Cerebellar nuclear complex (tissue), 1 donor: ENCODE measurements at regions not wholly inside any gene's neighbourhood (a gene's known extent, or its start where the extent isn't known, plus 50 kb on each side); places are given as distances from the start of the nearest gene placed in this dataset.
"Not testable (repeated sequence)": the region's sequence is repeated elsewhere in the genome, so short reads cannot be mapped to it uniquely, and the experiment has no call there.

Source experiments
- DNase-seq, 2 experiments: peaks; one replicate each; lab custom pipeline; 2025; lab: John Stamatoyannopoulos, UW

- not testable (repeated sequence) for DNase-seq
Observed at GRCh38 chr5:96171973-96172372, 210.3 kb upstream of the ELL2 start.

GRCh38 chr5:96170481-96171125 is 209.0 kb upstream of the ELL2 start:
- DNase-seq = not testable (repeated sequence)

- not testable (repeated sequence) for DNase-seq
Observed at GRCh38 chr5:96168833-96169232, 207.2 kb upstream of the ELL2 start.

- no peak for DNase-seq
Observed at GRCh38 chr5:96159043-96159442, 197.4 kb upstream of the ELL2 start.

- DNase-seq = no peak
Observed at GRCh38 chr5:96157841-96158291, 196.2 kb upstream of the ELL2 start.

GRCh38 chr5:96157077-96157780 is 195.6 kb upstream of the ELL2 start:
- no peak for DNase-seq

- no peak for DNase-seq
Observed at GRCh38 chr5:96155147-96155546, 193.5 kb upstream of the ELL2 start.

GRCh38 chr5:96151891-96152290 is 190.2 kb upstream of the ELL2 start:
- DNase-seq = no peak

GRCh38 chr5:96150007-96150406 is 188.4 kb upstream of the ELL2 start:
- no peak for DNase-seq

GRCh38 chr5:96149546-96149945 is 187.9 kb upstream of the ELL2 start:
- DNase-seq = no peak

- no peak for DNase-seq
Observed at GRCh38 chr5:96149021-96149420, 187.4 kb upstream of the ELL2 start.

- no peak for DNase-seq
Observed at GRCh38 chr5:96148376-96148775, 186.7 kb upstream of the ELL2 start.

- DNase-seq = no peak
Observed at GRCh38 chr5:96147866-96148265, 186.2 kb upstream of the ELL2 start.

- no peak for DNase-seq
Observed at GRCh38 chr5:96146675-96147074, 185.0 kb upstream of the ELL2 start.

- DNase-seq = no peak
Observed at GRCh38 chr5:96144289-96144688, 182.6 kb upstream of the ELL2 start.

GRCh38 chr5:96143450-96143849 is 181.8 kb upstream of the ELL2 start:
- no peak for DNase-seq

GRCh38 chr5:96142786-96143434 is 181.3 kb upstream of the ELL2 start:
- no peak for DNase-seq

- no peak for DNase-seq
Observed at GRCh38 chr5:96142184-96142781, 180.6 kb upstream of the ELL2 start.

- no peak for DNase-seq
Observed at GRCh38 chr5:96141749-96142148, 180.1 kb upstream of the ELL2 start.

- DNase-seq = no peak
Observed at GRCh38 chr5:96140496-96140895, 178.8 kb upstream of the ELL2 start.

- DNase-seq = no peak
Observed at GRCh38 chr5:96140084-96140483, 178.4 kb upstream of the ELL2 start.

- no peak for DNase-seq
Observed at GRCh38 chr5:96134886-96135285, 173.2 kb upstream of the ELL2 start.
